ENCODE measurements at regions not wholly inside any gene's neighbourhood (a gene's known extent, or its start where the extent isn't known, plus 50 kb on each side); places are given as distances from the start of the nearest gene placed in this dataset.

- DNase-seq = peak in 4 of 58 donors; percentile 4 to 10 (median 7)
Measured at GRCh38 chr16:11401161-11402050, 56.1 kb downstream of the RMI2 start.

GRCh38 chr16:11402051-11402744 lies 56.9 kb downstream of the RMI2 start:
- DNase-seq = peak in 3 of 58 donors; percentile 12 to 19 (median 12)

- no peak for DNase-seq
Measured at GRCh38 chr16:11402745-11403533, 57.7 kb downstream of the RMI2 start.

GRCh38 chr16:11403534-11403795 lies 58.2 kb downstream of the RMI2 start:
- no peak for DNase-seq

DNA sequence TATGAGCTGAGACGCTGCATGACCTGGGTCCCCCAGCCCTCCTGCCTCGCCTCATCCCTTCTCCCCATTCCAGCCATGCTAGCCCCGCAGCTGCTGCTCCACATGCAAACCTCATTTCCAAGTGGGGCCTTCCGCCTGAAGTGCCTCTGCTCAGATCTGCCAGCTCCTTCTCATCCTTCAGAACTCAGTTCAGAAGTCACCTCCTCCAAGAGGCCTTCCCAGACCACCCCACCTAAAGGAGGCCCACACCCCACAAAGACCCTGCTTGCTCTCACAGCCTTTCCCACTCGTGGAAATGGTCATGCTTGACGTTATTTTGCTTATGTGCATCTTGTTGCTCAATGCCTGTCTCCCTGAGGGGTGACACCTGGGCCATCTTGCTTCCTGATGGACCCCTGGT lies 58.7 kb downstream of the RMI2 start:
- DNase-seq = no peak

DNA sequence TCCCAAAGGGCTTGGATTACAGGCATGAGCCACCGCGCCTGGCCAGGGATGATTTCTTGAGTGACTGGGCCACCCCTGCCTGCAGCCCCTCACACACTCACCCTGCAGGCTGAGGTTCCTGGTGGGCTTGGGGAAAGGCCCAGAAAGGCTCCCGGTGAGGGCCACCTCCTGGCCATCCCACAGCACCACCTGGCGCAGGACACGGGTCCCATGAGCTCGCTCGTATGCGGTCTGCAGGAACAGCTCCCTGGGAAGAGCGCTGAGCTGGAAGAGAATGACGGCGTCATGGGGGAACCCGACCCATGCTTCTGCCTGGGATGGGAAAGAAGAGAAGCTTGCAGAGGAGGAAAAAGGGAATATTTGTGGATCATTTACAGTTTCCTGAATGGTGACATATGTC lies 59.3 kb downstream of the RMI2 start:
- DNase-seq = no peak

DNA sequence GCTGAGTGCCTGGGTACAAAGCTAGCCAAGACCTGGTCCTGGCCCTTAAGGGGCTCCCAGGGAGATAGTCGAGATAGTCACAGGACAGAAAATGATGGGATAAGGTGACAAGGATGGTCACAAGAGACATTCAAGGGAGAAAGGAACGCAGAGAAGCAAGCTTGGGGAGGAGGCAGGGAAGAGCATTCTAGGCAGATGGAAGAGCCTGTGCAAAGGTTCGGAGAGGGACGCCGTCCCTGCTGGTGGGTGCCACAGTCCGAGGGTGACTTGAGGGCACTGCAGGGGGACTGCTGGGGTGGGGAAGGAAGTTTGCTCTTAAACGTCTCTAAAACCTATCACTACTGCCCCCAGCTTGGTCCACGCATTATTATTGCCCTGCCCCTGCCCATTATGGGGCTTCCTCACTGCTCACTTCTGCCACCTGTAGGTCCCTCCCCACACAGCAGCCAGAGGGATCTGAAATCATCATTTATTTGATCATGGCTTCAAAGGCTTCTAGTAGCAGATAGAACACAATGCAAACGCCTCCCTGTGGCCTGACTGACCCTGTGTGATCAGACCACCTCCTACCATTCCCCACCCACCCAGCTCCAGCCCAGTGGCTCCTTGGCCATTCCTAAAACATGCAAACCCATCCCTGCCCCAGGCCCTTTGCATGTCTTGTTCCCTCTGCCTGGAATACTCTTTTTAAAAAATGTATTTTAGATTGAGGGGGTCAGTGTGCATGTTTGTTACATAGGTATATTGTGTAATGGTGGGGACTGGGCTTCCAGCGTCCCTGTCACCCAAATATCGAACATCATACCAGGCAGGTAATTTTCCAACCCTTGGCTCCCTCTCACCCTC lies 60.3 kb downstream of the RMI2 start:
- no peak for DNase-seq

DNA sequence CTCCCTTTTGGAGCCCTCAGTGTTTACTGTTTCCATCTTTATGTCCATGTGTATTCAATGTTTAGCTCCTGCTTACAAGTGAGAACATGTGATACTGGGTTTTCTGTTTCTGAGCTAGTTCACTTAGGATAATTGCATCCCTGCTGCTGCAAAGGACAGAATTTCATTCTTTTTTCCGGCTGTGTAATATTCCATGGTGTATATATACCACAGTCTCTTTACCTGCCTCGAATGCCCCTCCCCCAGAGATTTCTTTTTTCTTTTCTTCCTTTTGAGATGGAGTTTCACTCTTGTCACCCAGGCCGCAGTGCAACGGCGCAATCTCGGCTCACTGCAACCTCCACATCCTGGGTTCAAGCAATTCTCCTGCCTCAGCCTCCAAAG lies 60.9 kb downstream of the RMI2 start:
- no peak for DNase-seq

- DNase-seq = peak in 23 of 58 donors; percentile 2 to 44 (median 10)
Measured at GRCh38 chr16:11407047-11407982, 62.1 kb downstream of the RMI2 start.

DNA sequence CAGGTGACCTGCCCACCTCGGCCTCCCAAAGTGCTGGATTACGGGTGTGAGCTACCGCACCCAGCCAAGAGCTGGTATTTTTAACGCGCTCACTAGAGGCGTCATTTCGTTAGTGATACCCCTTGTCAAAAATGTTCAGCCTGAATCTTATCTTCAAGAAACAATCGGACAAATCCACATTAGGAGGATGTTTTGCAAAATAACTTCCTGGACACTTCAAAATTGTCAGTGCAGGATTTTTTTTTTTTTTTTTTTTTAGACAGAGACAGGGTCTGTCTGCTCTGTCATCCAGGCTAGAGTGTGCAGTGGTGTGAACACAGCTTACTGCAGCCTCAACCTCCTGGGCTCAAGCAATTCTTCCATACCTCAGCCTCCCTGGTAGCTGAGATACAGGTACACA lies 63.0 kb downstream of the RMI2 start:
- DNase-seq = no peak

DNA sequence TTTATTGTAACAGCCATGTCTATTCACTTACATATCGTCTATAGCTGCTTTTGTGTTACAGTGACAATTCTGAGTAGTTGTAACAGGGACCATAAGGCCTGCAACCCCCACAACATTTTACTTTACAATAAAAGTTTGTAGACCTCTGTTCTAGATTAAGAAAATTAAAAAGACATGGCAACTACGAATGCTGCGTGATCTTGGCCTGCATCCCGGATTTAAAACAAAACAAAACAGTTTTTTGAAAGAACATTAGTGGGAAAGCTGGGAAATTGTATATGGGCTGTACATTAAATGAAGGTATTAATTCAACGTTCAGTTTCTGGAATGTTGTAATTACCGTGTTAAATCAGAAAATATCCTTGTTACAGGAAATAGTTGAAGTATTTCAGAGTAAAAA lies 64.1 kb downstream of the RMI2 start:
- DNase-seq = no peak

GRCh38 chr16:11410376-11411058 lies 65.3 kb downstream of the RMI2 start:
- DNase-seq = peak in 1 of 58 donors; percentile 52

DNA sequence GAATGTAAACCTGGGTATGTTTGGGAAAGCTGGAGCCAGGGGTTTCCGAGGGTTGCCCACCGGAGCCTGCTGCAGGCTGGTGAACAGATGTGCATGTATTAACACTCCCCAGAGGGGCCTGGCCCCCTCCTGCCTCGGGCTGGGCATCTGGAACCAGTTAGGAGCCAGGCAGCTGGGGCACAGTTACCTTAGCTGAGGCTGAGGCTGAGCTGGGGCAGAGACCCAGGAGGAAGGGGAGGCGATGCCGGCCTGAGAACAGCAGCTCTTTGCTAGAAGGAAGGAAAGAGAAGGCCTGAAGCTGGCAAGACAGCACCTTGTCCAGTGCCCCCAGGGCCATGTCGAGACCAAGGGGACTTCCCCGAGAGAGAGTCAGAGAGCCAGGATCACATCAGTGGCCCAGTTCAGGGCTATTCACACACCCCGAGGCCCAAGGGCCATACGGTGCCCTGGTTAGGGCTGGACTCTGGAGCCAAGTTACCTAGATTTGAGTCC lies 65.8 kb downstream of the RMI2 start:
- DNase-seq = no peak

GRCh38 chr16:11412175-11412904 lies 67.1 kb downstream of the RMI2 start:
- DNase-seq = no peak

DNA sequence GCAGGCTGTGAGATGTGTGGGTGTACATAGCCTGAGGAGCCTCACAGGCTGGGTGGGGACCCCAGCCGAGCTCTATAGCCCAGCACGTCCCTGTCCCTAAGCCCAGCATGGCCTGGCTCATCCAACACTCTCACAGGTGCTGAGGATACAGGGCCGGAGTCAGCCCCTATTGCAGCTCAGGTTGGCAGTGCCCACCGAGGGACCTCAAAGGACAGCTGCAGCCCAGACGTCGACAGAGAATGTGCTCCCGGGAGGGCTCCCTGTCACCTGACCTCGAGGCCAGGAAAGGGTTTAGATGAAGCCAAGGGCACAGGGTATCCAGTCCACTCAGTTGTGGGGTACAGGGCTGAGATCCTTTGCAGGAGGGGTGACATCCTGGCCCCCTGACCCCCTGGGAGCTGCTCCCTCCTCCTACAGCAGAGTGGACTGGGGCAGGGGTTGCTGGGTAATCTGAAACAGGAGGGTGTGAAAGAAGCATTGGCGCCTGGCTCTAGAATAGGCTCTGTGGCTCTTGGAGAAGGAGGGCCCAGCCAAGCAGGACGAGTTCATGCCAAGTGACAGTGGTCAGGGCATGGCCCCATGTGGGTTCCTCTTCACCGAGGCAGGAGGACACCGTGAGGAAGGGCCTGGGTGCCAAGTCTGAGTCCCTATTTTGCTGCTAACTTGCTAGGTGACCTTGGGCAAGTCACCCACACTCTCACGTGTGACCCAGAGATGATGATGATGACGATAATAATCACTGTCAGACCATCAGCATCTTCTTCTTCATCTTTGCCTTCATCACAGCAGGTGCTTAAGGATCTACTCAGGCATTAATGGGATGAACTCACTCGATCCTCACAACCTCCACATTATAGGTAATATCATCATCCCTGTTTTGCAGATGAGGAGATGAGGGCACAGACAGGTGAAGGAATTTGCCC lies 68.0 kb downstream of the RMI2 start:
- no peak for DNase-seq

DNA sequence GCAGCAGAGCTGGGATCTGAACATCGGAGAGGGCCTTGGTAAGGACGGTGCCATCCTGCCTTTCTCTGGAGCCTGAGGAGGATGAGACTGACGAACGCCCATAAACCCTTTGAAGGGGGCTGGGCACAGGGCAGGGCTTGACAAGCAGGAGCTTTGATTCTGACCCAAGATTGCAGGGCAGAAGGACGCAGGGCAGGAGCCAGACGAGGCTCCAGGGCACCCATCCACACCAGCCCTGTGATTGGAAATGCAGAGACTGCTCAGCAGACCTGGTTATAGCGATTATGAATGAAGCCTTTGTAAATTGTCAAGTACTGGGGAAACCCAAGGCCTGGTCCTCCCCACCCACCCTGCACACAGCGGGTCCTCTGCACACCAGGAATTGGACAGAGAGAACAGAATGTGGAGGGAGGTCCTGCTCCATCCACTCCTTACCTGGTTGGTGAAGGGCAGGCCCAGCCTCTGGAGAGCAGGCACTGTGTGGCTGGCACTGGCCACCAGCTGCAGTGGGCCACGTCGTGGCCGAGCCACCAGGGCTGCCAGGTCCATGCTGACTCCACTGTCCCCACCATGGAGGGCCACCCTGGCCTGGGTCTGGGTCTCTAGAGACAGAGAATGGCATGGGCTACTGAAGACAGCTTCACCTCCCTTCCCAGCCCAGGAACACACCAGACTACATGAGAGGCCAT lies 68.8 kb downstream of the RMI2 start:
- DNase-seq = no peak
